ENCODE measurements at regions not wholly inside any gene's neighbourhood (a gene's known extent, or its start where the extent isn't known, plus 50 kb on each side); places are given as distances from the start of the nearest gene placed in this dataset.

GRCh38 chr12:110995016-110995415 is 74.6 kb upstream of the MYL2 start:
- Histone ChIP-seq H3K36me3 (no peaks in the 10 kb centered on the region), H3K27ac (no peak overlapping the region), H3K9me3 (peaks cover 25 to 27% of the 10 kb centered on the region in 2 donors), H3K27me3 (no peaks in the 10 kb centered on the region), H3K4me1 (no peaks in the 10 kb centered on the region), H3K4me3 (no peak overlapping the region)
- intact Hi-C loops (cut with DNase I; ENCODE audit: low total_unique reads), result no loop called here
- in situ Hi-C loops (cut with MboI; ENCODE audit: low pct_ligation_motif_present in 1 of 4, low pct_unique_long_range_greater_than_20kb in 1 of 4, low sequenced_read_pairs in 3 of 4), result no loop called here
- 87 to 100% methylated on average over 1 to 7 of the region's 7 CpGs for WGBS, 2 donors (ENCODE audit: low coverage in 1 of 2)
- no peak for DNase-seq
- TF ChIP-seq CTCF (IDR thresholded peaks at IDR 0.05) (no peak), POLR2A (IDR thresholded peaks at IDR 0.05) (no peak), EP300 (IDR thresholded peaks at IDR 0.05; ENCODE audit: low read depth) (no peak), POLR2AphosphoS5 (IDR thresholded peaks at IDR 0.05) (no peak)

GRCh38 chr12:110993434-110993833 is 73.1 kb upstream of the MYL2 start:
- Histone ChIP-seq H3K4me1 (no peaks in the 10 kb centered on the region), H3K9me3 (peaks cover 15 to 16% of the 10 kb centered on the region in 2 donors), H3K27ac (no peak overlapping the region), H3K27me3 (no peaks in the 10 kb centered on the region), H3K4me3 (no peak overlapping the region), H3K36me3 (no peaks in the 10 kb centered on the region)
- no peak for DNase-seq
- 81 to 100% methylated on average over 1 to 3 of the region's 3 CpGs for WGBS, 2 donors (ENCODE audit: low coverage in 1 of 2)
- intact Hi-C loops (cut with DNase I; ENCODE audit: low total_unique reads) (no loop called here), in situ Hi-C loops (cut with MboI; ENCODE audit: low pct_ligation_motif_present in 1 of 4, low pct_unique_long_range_greater_than_20kb in 1 of 4, low sequenced_read_pairs in 3 of 4) (no loop called here)
- TF ChIP-seq CTCF (IDR thresholded peaks at IDR 0.05) (no peak), EP300 (IDR thresholded peaks at IDR 0.05; ENCODE audit: low read depth) (no peak), POLR2A (IDR thresholded peaks at IDR 0.05) (no peak), POLR2AphosphoS5 (IDR thresholded peaks at IDR 0.05) (no peak)

GRCh38 chr12:110992909-110993308 is 72.5 kb upstream of the MYL2 start:
- H3K27ac ChIP-seq, result no peak overlapping the region
- H3K9me3 ChIP-seq, result peaks cover 10 to 11% of the 10 kb centered on the region in 2 donors
- in situ Hi-C loops (cut with MboI; ENCODE audit: low pct_ligation_motif_present in 1 of 4, low pct_unique_long_range_greater_than_20kb in 1 of 4, low sequenced_read_pairs in 3 of 4) (no loop called here), intact Hi-C loops (cut with DNase I; ENCODE audit: low total_unique reads) (no loop called here)
- no peaks in the 10 kb centered on the region for H3K27me3 ChIP-seq
- TF ChIP-seq CTCF (IDR thresholded peaks at IDR 0.05) (no peak), POLR2AphosphoS5 (IDR thresholded peaks at IDR 0.05) (no peak), POLR2A (IDR thresholded peaks at IDR 0.05) (no peak), EP300 (IDR thresholded peaks at IDR 0.05; ENCODE audit: low read depth) (no peak)
- 13 to 33% methylated on average over 1 to 4 of the region's 4 CpGs for WGBS, 2 donors (ENCODE audit: low coverage in 1 of 2)
- no peak for DNase-seq
- no peaks in the 10 kb centered on the region for H3K36me3 ChIP-seq
- no peaks in the 10 kb centered on the region for H3K4me1 ChIP-seq
- no peak overlapping the region for H3K4me3 ChIP-seq

- Histone ChIP-seq H3K9me3 (no peaks in the 10 kb centered on the region), H3K4me3 (no peak overlapping the region), H3K4me1 (no peaks in the 10 kb centered on the region), H3K36me3 (no peaks in the 10 kb centered on the region), H3K27me3 (peaks cover 3% of the 10 kb centered on the region), H3K27ac (no peak overlapping the region)
- intact Hi-C loops (cut with DNase I; ENCODE audit: low total_unique reads), result no loop called here
- in situ Hi-C loops (cut with MboI; ENCODE audit: low pct_ligation_motif_present in 1 of 4, low pct_unique_long_range_greater_than_20kb in 1 of 4, low sequenced_read_pairs in 3 of 4), result no loop called here
- TF ChIP-seq POLR2A (IDR thresholded peaks at IDR 0.05), result no peak
- no peak for TF ChIP-seq POLR2AphosphoS5 (IDR thresholded peaks at IDR 0.05)
- no peak for TF ChIP-seq EP300 (IDR thresholded peaks at IDR 0.05; ENCODE audit: low read depth)
- TF ChIP-seq CTCF (IDR thresholded peaks at IDR 0.05), result no peak
- DNase-seq, result no peak
- 28 to 49% methylated on average over 4 to 7 of the region's 7 CpGs for WGBS, 2 donors (ENCODE audit: low coverage in 1 of 2)
Measured at GRCh38 chr12:110983811-110984210, 63.4 kb upstream of the MYL2 start.

Data from transverse colon (tissue), 4 donors.